ENCODE measurements at regions not wholly inside any gene's neighbourhood (a gene's known extent, or its start where the extent isn't known, plus 50 kb on each side); places are given as distances from the start of the nearest gene placed in this dataset.

DNA sequence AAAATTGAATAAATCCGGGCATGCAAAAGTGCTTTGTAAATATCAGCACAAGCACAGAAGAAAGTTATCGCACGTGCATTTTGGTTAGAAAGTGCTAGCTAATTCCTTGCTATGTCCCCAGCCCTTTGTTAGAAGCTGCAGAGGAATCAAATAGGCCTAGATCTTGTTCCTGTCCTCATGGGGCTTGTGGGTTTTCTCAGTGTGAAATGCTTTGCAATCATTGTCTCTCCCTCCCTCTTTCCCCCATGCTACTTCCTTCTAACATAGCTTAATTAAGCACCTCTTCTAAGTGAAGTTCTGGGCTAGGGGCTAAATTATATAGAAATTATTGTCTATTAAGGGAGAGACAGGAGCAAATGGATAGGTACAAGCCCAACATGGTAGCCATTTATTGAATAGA, 271.7 kb downstream of the RPLP1 start:
- H3K27ac ChIP-seq (ENCODE audit: low read length): no peak overlapping the region
- no CpG with 5 or more reads among the region's 3 CpGs for WGBS (ENCODE audit: insufficient coverage, low lambda C conversion rate)
- H3K4me1 ChIP-seq (ENCODE audit: control insufficient read depth, insufficient read depth, low read length): no peaks in the 10 kb centered on the region
- H3K9me3 ChIP-seq (ENCODE audit: control insufficient read depth, low read depth, low read length): no peaks in the 10 kb centered on the region
- peaks cover 30% of the 10 kb centered on the region for H3K27me3 ChIP-seq (ENCODE audit: control insufficient read depth, insufficient read depth, low read length)
- no peak for DNase-seq
- no peaks in the 10 kb centered on the region for H3K36me3 ChIP-seq (ENCODE audit: control insufficient read depth, insufficient read depth, low read length)
- no peak overlapping the region for H3K4me3 ChIP-seq (ENCODE audit: low read length)

DNA sequence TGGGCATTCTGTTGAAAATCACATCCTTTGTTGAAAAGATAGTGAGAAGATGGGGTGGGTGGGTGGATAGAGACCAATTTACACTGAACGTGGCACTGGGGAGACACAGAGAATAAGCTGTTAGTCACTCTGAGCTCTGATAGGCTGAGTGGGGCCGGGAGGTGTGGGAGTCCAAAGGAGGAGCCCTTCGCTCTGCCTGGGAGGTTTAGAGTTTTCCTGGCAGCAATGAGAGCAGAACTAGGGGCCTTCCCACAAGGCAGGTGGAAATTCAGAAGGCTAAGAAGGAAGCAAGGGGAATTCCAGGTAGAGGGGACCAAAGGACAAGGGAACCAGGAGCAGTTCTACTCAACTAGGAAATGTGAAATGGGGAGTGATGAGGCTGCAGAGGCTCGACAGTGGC, 272.7 kb downstream of the RPLP1 start:
- DNase-seq: no peak
- no peak overlapping the region for H3K27ac ChIP-seq (ENCODE audit: low read length)

DNA sequence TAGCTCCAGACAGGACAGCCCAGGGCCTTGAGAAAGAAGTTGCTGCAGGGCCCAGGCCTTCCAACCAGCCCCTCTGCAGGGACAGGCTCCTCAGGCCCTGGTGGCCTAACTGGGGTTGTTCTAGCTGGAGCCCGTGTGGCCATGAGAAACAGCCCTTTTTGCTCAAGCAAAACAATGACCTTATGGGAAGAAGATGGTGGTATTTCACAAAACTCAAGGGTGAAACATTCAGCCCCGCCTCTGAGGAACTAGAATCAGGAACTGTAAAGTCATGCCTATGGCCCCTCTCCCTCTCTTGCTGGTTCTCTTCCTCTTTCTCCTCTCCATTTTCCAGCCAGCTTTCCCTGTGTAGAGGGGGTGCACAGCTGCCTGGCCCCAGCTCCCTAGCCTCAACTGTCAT, 273.3 kb downstream of the RPLP1 start:
- no peak overlapping the region for H3K4me3 ChIP-seq (ENCODE audit: low read length)
- H3K4me1 ChIP-seq (ENCODE audit: control insufficient read depth, insufficient read depth, low read length): no peaks in the 10 kb centered on the region
- H3K27ac ChIP-seq (ENCODE audit: low read length): no peak overlapping the region

More for the DNA sequence above, 272.7 kb downstream of the RPLP1 start:
- H3K27me3 ChIP-seq (ENCODE audit: control insufficient read depth, insufficient read depth, low read length): peaks cover 26% of the 10 kb centered on the region
- no peaks in the 10 kb centered on the region for H3K36me3 ChIP-seq (ENCODE audit: control insufficient read depth, insufficient read depth, low read length)
- no peaks in the 10 kb centered on the region for H3K9me3 ChIP-seq (ENCODE audit: control insufficient read depth, low read depth, low read length)
- H3K4me3 ChIP-seq (ENCODE audit: low read length): no peak overlapping the region
- no peaks in the 10 kb centered on the region for H3K4me1 ChIP-seq (ENCODE audit: control insufficient read depth, insufficient read depth, low read length)
- WGBS (ENCODE audit: insufficient coverage, low lambda C conversion rate): no CpG with 5 or more reads among the region's 4 CpGs

DNA sequence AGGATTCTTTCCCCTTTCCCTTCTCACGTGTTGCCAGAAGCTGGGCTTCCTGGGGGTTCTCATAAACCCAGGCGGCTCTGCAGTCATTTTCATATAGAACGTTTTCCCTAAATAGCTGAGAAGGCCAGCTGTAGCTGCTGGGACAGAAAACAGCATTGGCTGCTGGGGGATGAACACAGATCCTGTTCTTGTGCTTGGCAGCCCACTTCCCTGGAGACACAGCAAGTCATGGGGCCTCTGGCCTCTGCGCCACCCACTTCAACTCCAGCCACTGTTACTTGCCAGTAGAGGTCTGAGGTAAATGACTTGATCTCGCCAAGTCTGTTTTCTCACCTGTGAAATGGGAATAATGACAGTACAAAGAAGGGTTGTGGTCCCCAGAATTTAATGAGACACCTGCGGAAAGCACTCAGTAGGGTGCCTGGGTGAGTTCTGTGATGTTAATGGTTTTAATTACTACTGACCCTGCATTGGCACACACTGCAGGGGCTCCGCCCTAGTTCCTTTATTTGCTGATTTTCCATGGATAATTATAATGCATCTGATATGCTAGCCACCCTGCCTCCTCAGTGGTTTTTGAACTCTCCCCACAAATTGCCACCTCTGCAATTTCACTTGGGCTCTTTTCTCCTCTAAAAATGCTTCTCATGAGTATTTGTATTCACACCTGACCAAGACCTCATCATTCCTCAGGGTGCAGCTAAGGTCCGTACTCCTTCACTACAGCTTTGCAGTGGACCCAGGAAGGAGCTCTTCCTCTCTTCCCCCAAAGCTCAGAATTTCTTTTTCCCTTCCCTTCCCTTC, 274.7 kb downstream of the RPLP1 start:
- no peak overlapping the region for H3K27ac ChIP-seq (ENCODE audit: low read length)
- WGBS (ENCODE audit: insufficient coverage, low lambda C conversion rate): no CpG with 5 or more reads among the region's 8 CpGs

More for the DNA sequence above, 273.3 kb downstream of the RPLP1 start:
- no peaks in the 10 kb centered on the region for H3K36me3 ChIP-seq (ENCODE audit: control insufficient read depth, insufficient read depth, low read length)
- no CpG with 5 or more reads among the region's 2 CpGs for WGBS (ENCODE audit: insufficient coverage, low lambda C conversion rate)
- DNase-seq: no peak
- H3K9me3 ChIP-seq (ENCODE audit: control insufficient read depth, low read depth, low read length): no peaks in the 10 kb centered on the region
- peaks cover 26% of the 10 kb centered on the region for H3K27me3 ChIP-seq (ENCODE audit: control insufficient read depth, insufficient read depth, low read length)

DNA sequence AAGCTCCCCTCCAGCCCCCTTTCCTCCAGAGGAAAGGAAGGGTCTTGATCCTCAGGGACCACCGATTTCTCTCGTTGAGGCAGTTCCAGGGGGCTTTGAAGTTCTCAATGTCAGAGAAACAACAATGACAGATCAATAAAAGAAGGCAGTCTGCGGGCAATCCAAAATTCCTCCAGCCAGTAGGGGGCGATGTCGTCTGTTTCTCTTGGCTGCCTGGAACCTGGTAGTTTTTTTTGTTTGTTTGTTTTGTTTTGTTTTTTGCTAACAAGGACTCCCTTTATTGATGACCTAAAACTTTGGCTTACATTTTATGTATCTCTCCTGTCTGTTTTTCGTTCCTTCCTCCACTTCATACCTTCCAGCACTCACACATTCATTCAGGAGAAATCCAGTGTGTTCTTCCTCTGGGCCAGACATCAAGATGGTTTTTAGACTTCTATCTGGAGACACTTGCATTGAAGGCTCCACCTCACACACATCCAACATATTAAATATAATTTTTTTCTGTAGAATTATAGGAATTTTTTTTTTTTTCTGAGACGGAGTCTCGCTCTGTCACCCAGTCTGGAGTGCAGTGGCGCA, 276.6 kb downstream of the RPLP1 start:
- 70% methylated on average over 2 of the region's 9 CpGs for WGBS (ENCODE audit: insufficient coverage, low lambda C conversion rate)
- Histone ChIP-seq H3K27me3 (ENCODE audit: control insufficient read depth, insufficient read depth, low read length) (peaks cover 19% of the 10 kb centered on the region), H3K4me3 (ENCODE audit: low read length) (no peak overlapping the region), H3K9me3 (ENCODE audit: control insufficient read depth, low read depth, low read length) (no peaks in the 10 kb centered on the region), H3K27ac (ENCODE audit: low read length) (no peak overlapping the region), H3K36me3 (ENCODE audit: control insufficient read depth, insufficient read depth, low read length) (no peaks in the 10 kb centered on the region), H3K4me1 (ENCODE audit: control insufficient read depth, insufficient read depth, low read length) (no peaks in the 10 kb centered on the region)
- peak in 1 of 2 donors; percentile 17 for DNase-seq

More for the DNA sequence above, 274.7 kb downstream of the RPLP1 start:
- Histone ChIP-seq H3K4me1 (ENCODE audit: control insufficient read depth, insufficient read depth, low read length) (no peaks in the 10 kb centered on the region), H3K36me3 (ENCODE audit: control insufficient read depth, insufficient read depth, low read length) (no peaks in the 10 kb centered on the region), H3K27me3 (ENCODE audit: control insufficient read depth, insufficient read depth, low read length) (peaks cover 24% of the 10 kb centered on the region), H3K4me3 (ENCODE audit: low read length) (no peak overlapping the region), H3K9me3 (ENCODE audit: control insufficient read depth, low read depth, low read length) (no peaks in the 10 kb centered on the region)
- no peak for DNase-seq

DNA sequence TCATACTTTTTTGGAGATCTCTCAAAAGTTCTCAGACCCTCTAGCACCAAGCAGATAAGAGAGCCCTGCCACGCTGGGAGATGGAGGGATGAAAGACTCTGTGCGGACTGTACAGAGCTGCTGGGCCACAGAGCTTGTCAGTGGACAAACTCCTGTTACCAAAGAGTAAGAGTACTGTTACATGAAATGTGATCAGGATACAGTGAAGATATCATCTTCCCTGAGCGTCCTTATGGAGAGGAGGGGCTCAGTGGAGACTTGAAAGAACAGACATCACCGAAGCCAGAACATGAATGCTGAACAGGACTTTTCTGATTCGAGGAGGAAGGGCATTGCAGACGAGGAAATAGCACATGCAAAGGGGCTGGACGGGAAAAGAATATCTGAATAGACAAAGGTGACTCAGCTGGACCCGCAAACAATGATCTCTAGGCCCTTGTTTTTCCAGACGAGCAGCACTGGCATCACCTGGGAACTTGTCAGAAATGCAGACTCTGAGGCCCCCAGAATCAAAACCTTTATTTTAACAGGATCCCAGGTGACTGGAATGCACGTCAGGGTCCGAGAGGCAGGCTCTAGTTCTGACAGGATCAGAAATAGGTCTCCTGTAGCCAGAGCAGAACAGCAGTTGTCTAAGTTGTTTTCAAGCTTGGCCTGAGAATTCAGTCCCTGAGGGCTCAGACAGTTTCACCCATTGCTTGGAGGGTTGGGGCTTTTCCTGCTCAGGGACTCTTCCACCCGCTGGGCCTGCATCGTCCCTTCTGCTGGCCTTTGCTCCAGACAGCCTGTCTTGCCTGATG, 277.9 kb downstream of the RPLP1 start:
- H3K27me3 ChIP-seq (ENCODE audit: control insufficient read depth, insufficient read depth, low read length): peaks cover 15% of the 10 kb centered on the region
- no peaks in the 10 kb centered on the region for H3K36me3 ChIP-seq (ENCODE audit: control insufficient read depth, insufficient read depth, low read length)
- WGBS (ENCODE audit: insufficient coverage, low lambda C conversion rate): no CpG with 5 or more reads among the region's 13 CpGs
- no peak overlapping the region for H3K4me3 ChIP-seq (ENCODE audit: low read length)
- H3K27ac ChIP-seq (ENCODE audit: low read length): no peak overlapping the region
- H3K4me1 ChIP-seq (ENCODE audit: control insufficient read depth, insufficient read depth, low read length): no peaks in the 10 kb centered on the region
- no peaks in the 10 kb centered on the region for H3K9me3 ChIP-seq (ENCODE audit: control insufficient read depth, low read depth, low read length)
- DNase-seq: no peak

DNA sequence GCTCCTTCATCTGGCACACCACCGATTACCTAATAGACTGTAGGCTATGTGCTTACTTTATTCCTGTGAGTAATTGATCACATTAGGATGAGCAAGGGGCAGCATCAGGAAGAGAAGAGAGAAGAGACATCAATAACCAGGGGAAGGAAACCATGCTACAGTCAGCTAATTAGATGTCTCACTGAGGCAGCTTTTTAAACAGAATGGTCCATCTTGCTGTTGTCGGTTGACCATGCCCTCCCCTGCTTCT, 278.4 kb downstream of the RPLP1 start:
- Histone ChIP-seq H3K9me3 (ENCODE audit: control insufficient read depth, low read depth, low read length) (no peaks in the 10 kb centered on the region), H3K27ac (ENCODE audit: low read length) (no peak overlapping the region), H3K27me3 (ENCODE audit: control insufficient read depth, insufficient read depth, low read length) (peaks cover 12% of the 10 kb centered on the region), H3K36me3 (ENCODE audit: control insufficient read depth, insufficient read depth, low read length) (no peaks in the 10 kb centered on the region), H3K4me3 (ENCODE audit: low read length) (no peak overlapping the region), H3K4me1 (ENCODE audit: control insufficient read depth, insufficient read depth, low read length) (no peaks in the 10 kb centered on the region)
- DNase-seq: no peak
- WGBS (ENCODE audit: insufficient coverage, low lambda C conversion rate): no CpG with 5 or more reads among the region's 2 CpGs

DNA sequence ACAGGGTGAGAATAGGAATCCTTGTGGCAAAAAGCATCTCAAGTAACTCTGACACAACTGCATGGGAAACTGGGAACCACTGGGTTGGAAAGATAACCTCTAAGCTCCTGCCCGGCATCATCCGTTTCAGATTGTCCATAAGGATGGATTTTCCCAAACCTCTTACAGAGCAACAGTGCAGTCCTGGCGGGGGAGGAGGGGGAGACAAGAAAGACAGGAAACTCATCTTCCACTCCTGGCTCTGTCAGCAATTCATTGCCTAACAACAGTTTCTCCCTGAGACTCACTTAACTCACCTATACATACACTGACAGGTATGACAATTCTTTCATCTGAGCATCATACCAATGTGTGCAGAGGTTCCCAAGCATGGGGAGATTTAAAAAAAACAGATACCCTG, 279.0 kb downstream of the RPLP1 start:
- H3K27ac ChIP-seq (ENCODE audit: low read length): no peak overlapping the region
- H3K4me1 ChIP-seq (ENCODE audit: control insufficient read depth, insufficient read depth, low read length): no peaks in the 10 kb centered on the region
- H3K27me3 ChIP-seq (ENCODE audit: control insufficient read depth, insufficient read depth, low read length): peaks cover 9% of the 10 kb centered on the region
- H3K36me3 ChIP-seq (ENCODE audit: control insufficient read depth, insufficient read depth, low read length): no peaks in the 10 kb centered on the region
- 100% methylated on average over 2 of the region's 3 CpGs for WGBS (ENCODE audit: insufficient coverage, low lambda C conversion rate)
- DNase-seq: no peak
- no peaks in the 10 kb centered on the region for H3K9me3 ChIP-seq (ENCODE audit: control insufficient read depth, low read depth, low read length)
- H3K4me3 ChIP-seq (ENCODE audit: low read length): no peak overlapping the region

DNA sequence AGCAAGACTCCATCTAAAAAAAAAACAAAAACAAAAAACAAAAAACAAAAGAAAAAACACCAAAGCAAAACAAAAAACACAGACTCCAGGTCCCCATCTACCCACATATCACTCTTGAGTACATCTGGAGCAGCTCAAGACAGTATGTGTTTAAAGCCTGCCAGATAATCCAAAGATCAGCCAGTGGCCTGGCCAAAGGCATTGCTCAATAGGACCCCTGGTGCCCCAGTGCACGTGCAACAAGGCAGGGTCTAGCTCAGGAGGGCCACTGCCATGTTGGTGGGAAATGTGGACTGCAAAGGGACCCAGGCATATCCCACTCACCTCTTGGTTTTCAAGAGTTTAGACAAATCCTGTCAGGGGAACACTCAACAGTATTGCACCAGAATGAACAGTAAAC, 279.5 kb downstream of the RPLP1 start:
- peaks cover 8% of the 10 kb centered on the region for H3K27me3 ChIP-seq (ENCODE audit: control insufficient read depth, insufficient read depth, low read length)
- H3K36me3 ChIP-seq (ENCODE audit: control insufficient read depth, insufficient read depth, low read length): no peaks in the 10 kb centered on the region
- no peaks in the 10 kb centered on the region for H3K4me1 ChIP-seq (ENCODE audit: control insufficient read depth, insufficient read depth, low read length)
- no peak overlapping the region for H3K27ac ChIP-seq (ENCODE audit: low read length)
- DNase-seq: no peak
- WGBS (ENCODE audit: insufficient coverage, low lambda C conversion rate): no CpG with 5 or more reads among the region's 1 CpG
- H3K4me3 ChIP-seq (ENCODE audit: low read length): no peak overlapping the region
- no peaks in the 10 kb centered on the region for H3K9me3 ChIP-seq (ENCODE audit: control insufficient read depth, low read depth, low read length)

DNA sequence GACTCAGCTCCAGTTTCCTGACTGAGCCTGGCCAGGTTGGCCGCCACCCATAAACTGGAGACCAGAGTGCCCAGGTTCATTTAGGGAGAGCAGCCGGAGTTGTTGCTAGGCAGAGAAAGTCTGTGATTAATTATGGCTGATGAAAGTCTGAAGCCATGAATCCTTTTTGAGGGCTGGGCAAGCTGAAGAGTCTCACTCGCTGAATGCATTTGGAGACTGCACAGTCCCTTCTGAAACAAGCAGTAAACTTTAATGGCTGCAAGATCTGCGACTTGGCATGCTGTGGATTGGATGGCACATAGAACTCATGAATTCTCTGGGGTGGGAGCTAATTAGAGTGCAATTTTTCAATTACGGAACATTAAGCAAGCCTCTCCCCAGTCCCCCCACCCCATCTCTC, 282.1 kb downstream of the RPLP1 start:
- no peak overlapping the region for H3K4me3 ChIP-seq (ENCODE audit: low read length)
- no peaks in the 10 kb centered on the region for H3K9me3 ChIP-seq (ENCODE audit: control insufficient read depth, low read depth, low read length)
- no CpG with 5 or more reads among the region's 5 CpGs for WGBS (ENCODE audit: insufficient coverage, low lambda C conversion rate)
- no peaks in the 10 kb centered on the region for H3K36me3 ChIP-seq (ENCODE audit: control insufficient read depth, insufficient read depth, low read length)
- no peak for DNase-seq
- H3K27ac ChIP-seq (ENCODE audit: low read length): no peak overlapping the region
- no peaks in the 10 kb centered on the region for H3K4me1 ChIP-seq (ENCODE audit: control insufficient read depth, insufficient read depth, low read length)
- peaks cover 11% of the 10 kb centered on the region for H3K27me3 ChIP-seq (ENCODE audit: control insufficient read depth, insufficient read depth, low read length)
